H1 (cell line): ENCODE measurements at regions not wholly inside any gene's neighbourhood (a gene's known extent, or its start where the extent isn't known, plus 50 kb on each side); places are given as distances from the start of the nearest gene placed in this dataset.

Experiments used
- CTCF ChIA-PET: fragments of 300-600 bp; sonication (Branson Sonifier 250); formaldehyde crosslinking; loops from one replicate; lab custom pipeline; 2021; ENCODE audit not compliant: partially characterized antibody; lab: Charles Lee
- POLR2A ChIA-PET: fragments of 300-600 bp; sonication (Branson Sonifier 250); formaldehyde crosslinking; loops from one replicate; lab custom pipeline; 2021; ENCODE audit warnings: inconsistent platforms; ENCODE audit not compliant: partially characterized antibody; lab: Charles Lee
- DNase-seq, 2 experiments: peaks; one replicate each; pipeline versions ENCODE4 v3.0.0 to v3.0.0-alpha.2; 2010 to 2022; ENCODE audit warnings: low spot score in 2 of 2, low read depth in 1 of 2, mixed read lengths in 1 of 2
- FAIRE-seq: peaks from 2 replicates; lab custom pipeline; 2011; peaks lifted over from hg19 to GRCh38; lab: Jason Lieb, UNC
- H2AFZ ChIP-seq: 2 replicates; pipeline ENCODE4 v1.8.1; 2012; ENCODE audit warnings: low read length, inconsistent platforms
- H2AK5ac ChIP-seq: 2 replicates; pipeline ENCODE4 v1.6.1; 2013; ENCODE audit warnings: low read depth, low read length
- H2BK120ac ChIP-seq: replicated peaks from 2 replicates; pipeline ENCODE3; 2013; ENCODE audit warnings: low read depth, low read length, inconsistent platforms
- H2BK12ac ChIP-seq: 2 replicates; pipeline ENCODE4 v1.6.1; 2013; ENCODE audit warnings: low read depth, low read length
- H2BK15ac ChIP-seq: 2 replicates; pipeline ENCODE4 v1.6.1; 2013; ENCODE audit warnings: low read length
- H2BK20ac ChIP-seq: 2 replicates; pipeline ENCODE4 v1.6.1; 2013; ENCODE audit warnings: low read length
- H2BK5ac ChIP-seq: 2 replicates; pipeline ENCODE4 v1.6.1; 2013; ENCODE audit warnings: low read depth, low read length
- H3K14ac ChIP-seq: 2 replicates; pipeline ENCODE4 v1.6.1; 2013; ENCODE audit warnings: inconsistent platforms; ENCODE audit not compliant: insufficient read length
- H3K18ac ChIP-seq: 2 replicates; pipeline ENCODE4 v1.6.1; 2013; ENCODE audit warnings: low read length; ENCODE audit errors: extremely low read depth
- H3K23ac ChIP-seq: 2 replicates; pipeline ENCODE4 v1.6.1; 2013; ENCODE audit warnings: inconsistent platforms; ENCODE audit not compliant: insufficient read length
- H3K23me2 ChIP-seq: 2 replicates; pipeline ENCODE4 v1.6.1; 2013; ENCODE audit warnings: low read depth, low read length
- H3K27ac ChIP-seq: 2 replicates; pipeline ENCODE4 v1.6.1; 2011; ENCODE audit warnings: low read depth, low read length, inconsistent platforms
- H3K27me3 ChIP-seq, 4 experiments: replicated peaks in 1 of 4; 1 replicate in 1 of 4; 2 replicates in 3 of 4; pipeline versions ENCODE4 v1.6.1 to v1.8.1; 2011 to 2013; ENCODE audit warnings: low read length in 3 of 4, mild to moderate bottlenecking in 3 of 4, inconsistent platforms in 2 of 4, mixed read lengths in 2 of 4, moderate library complexity in 1 of 4; ENCODE audit not compliant: control insufficient read depth in 3 of 4, insufficient read depth in 3 of 4; ENCODE audit errors: extremely low read depth in 1 of 4
- H3K36me3 ChIP-seq, 4 experiments: 2 replicates each; pipeline versions ENCODE4 v1.6.1 to v1.8.1; 2011 to 2013; ENCODE audit warnings: mild to moderate bottlenecking in 4 of 4, low read length in 3 of 4, moderate library complexity in 2 of 4, control low read depth in 1 of 4, inconsistent platforms in 1 of 4; ENCODE audit not compliant: insufficient read depth in 4 of 4, control insufficient read depth in 2 of 4
- H3K4ac ChIP-seq: replicated peaks from 2 replicates; pipeline ENCODE3; 2013; ENCODE audit warnings: low read length, low read depth, mixed read lengths, inconsistent platforms; ENCODE audit not compliant: insufficient read length
- H3K4me1 ChIP-seq, 4 experiments: replicated peaks in 1 of 4; 1 replicate in 1 of 4; 2 replicates in 3 of 4; pipeline versions ENCODE4 v1.6.1 to v1.8.1; 2011 to 2013; ENCODE audit warnings: low read length in 3 of 4, inconsistent platforms in 2 of 4, mixed read lengths in 1 of 4; ENCODE audit not compliant: insufficient read depth in 4 of 4, control insufficient read depth in 3 of 4
- H3K4me2 ChIP-seq, 2 experiments: 2 replicates each; pipeline versions ENCODE4 v1.6.1 to v1.8.1; 2011 to 2013; ENCODE audit warnings: low read depth in 2 of 2, low read length in 2 of 2, control low read depth in 1 of 2, inconsistent platforms in 1 of 2, mild to moderate bottlenecking in 1 of 2; ENCODE audit not compliant: insufficient read depth in 1 of 2
- H3K4me3 ChIP-seq, 4 experiments: fragments of 200-600, 300-600 bp in 1 of 4; sonication (generic), shearing (Covaris generic), sonication (Bioruptor Twin) in 1 of 4; 2 replicates each; pipeline versions ENCODE4 v1.5.1 to v1.8.1; 2011 to 2016; ENCODE audit warnings: low read length in 4 of 4, low read depth in 3 of 4, control low read depth in 2 of 4, inconsistent platforms in 2 of 4, mild to moderate bottlenecking in 2 of 4, mixed read lengths in 1 of 4, moderate library complexity in 1 of 4; ENCODE audit not compliant: insufficient read depth in 2 of 4; ENCODE audit errors: extremely low read depth in 1 of 4
- H3K56ac ChIP-seq: replicated peaks from 2 replicates; pipeline ENCODE3; 2013; ENCODE audit warnings: low read depth, mild to moderate bottlenecking, mixed read lengths, low read length, inconsistent platforms; ENCODE audit not compliant: insufficient read length
- H3K79me1 ChIP-seq: 2 replicates; pipeline ENCODE4 v1.6.1; 2013; ENCODE audit warnings: low read depth, low read length, control low read depth
- H3K79me2 ChIP-seq, 2 experiments: 2 replicates each; pipeline versions ENCODE4 v1.6.1 to v1.8.1; 2012 to 2013; ENCODE audit warnings: low read length in 2 of 2, mild to moderate bottlenecking in 2 of 2, inconsistent platforms in 1 of 2; ENCODE audit not compliant: insufficient read depth in 2 of 2, control insufficient read depth in 1 of 2
- H3K9ac ChIP-seq, 4 experiments: replicated peaks in 1 of 4; 1 replicate in 1 of 4; 2 replicates in 3 of 4; pipeline versions ENCODE4 v1.6.1 to v1.8.1; 2011 to 2013; ENCODE audit warnings: low read depth in 3 of 4, low read length in 3 of 4, control low read depth in 2 of 4, mild to moderate bottlenecking in 2 of 4, moderate library complexity in 2 of 4, inconsistent platforms in 1 of 4; ENCODE audit errors: extremely low read depth in 1 of 4
- H3K9me3 ChIP-seq, 2 experiments: 2 replicates each; pipeline versions ENCODE4 v1.6.1 to v1.8.1; 2012 to 2013; ENCODE audit warnings: mild to moderate bottlenecking in 2 of 2, moderate library complexity in 2 of 2, control low read depth in 1 of 2, inconsistent platforms in 1 of 2, low read depth in 1 of 2, low read length in 1 of 2, mixed read lengths in 1 of 2; ENCODE audit not compliant: insufficient read depth in 2 of 2
- H4K20me1 ChIP-seq, 2 experiments: replicated peaks in 1 of 2; 2 replicates each; pipeline versions ENCODE3 to v1.8.1; 2011 to 2013; ENCODE audit warnings: inconsistent platforms in 2 of 2, low read length in 2 of 2, mild to moderate bottlenecking in 1 of 2; ENCODE audit not compliant: insufficient read depth in 2 of 2, control insufficient read depth in 1 of 2
- H4K5ac ChIP-seq: 2 replicates; pipeline ENCODE4 v1.6.1; 2013; ENCODE audit warnings: low read length, low read depth, mixed read lengths, inconsistent platforms; ENCODE audit not compliant: insufficient read length
- H4K8ac ChIP-seq: 2 replicates; pipeline ENCODE4 v1.8.0; 2013; ENCODE audit warnings: mild to moderate bottlenecking, moderate library complexity, low read length, inconsistent platforms; ENCODE audit not compliant: insufficient read depth; ENCODE audit errors: extremely low read depth
- H4K91ac ChIP-seq: replicated peaks from 2 replicates; pipeline ENCODE3; 2013; ENCODE audit warnings: low read length, mixed read lengths, inconsistent platforms; ENCODE audit not compliant: insufficient read length
- WGBS, 2 experiments: shearing (Covaris generic) in 1 of 2; methylation state at CpG; one replicate each; pipeline versions ENCODE4 v1.1.6 to v1.1.7; 2013 to 2015; ENCODE audit warnings: low lambda C conversion rate in 2 of 2, mixed read lengths in 2 of 2, inconsistent platforms in 1 of 2, low coverage in 1 of 2, missing lambda C conversion rate in 1 of 2; ENCODE audit not compliant: insufficient replicate concordance in 2 of 2, insufficient coverage in 1 of 2, insufficient read length in 1 of 2; ENCODE audit errors: extremely low coverage in 1 of 2, missing lambda C conversion rate in 1 of 2; 5-methylcytosine and 5-hydroxymethylcytosine counted together

DNA sequence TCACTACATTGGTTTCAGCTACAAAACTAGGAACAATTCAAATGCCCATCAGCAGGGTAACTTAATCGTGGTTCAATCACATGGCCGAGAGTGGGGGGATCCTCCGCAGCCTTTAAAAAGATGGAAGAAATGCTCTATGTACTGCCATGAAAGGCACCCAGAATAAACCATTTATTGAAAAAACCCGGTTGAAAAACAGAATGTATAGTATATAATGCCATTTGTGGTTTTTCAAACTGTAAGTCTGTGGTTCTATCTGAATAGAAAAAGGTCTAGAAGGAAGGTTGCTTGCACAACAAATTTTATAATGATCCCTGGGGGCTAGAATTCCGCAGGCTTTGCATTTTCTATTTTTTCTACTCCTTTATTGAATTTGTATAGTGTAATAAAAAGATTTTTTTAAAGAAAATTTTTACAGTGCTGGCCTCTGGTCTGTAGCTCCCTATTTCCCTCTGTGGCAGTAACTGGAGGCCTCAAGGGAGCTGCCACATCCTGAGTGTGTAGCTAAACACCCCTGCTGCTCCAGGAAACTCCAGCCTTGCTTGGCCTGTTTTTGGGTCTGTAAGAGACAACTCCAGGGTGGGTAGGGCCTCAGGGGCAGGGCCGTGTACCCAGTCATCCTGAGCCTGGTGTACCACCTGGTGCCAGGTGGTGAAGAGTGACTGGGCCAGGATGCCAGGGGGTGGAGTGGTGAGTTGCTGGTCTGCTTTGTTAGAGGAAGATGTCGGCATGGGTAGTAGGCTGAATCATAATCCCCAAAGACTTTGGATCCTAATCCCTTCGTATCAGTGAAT is 51.5 kb upstream of the EPS8L3 start:
- Histone ChIP-seq H3K18ac (no peak overlapping the region), H3K36me3 (no peaks in the 10 kb centered on the region), H3K79me1 (no peaks in the 10 kb centered on the region), H3K4me1 (no peaks in the 10 kb centered on the region), H3K4me3 (no peak overlapping the region), H3K56ac (no peak overlapping the region), H3K27ac (no peak overlapping the region), H4K8ac (no peak overlapping the region), H4K91ac (no peak overlapping the region), H3K79me2 (no peaks in the 10 kb centered on the region), H2AFZ (no peak overlapping the region), H2BK120ac (no peak overlapping the region), H3K27me3 (no peaks in the 10 kb centered on the region; a peak in 1 of 7 replicates), H3K4me2 (no peak overlapping the region), H2BK5ac (no peak overlapping the region), H2AK5ac (no peak overlapping the region), H4K5ac (no peak overlapping the region), H4K20me1 (no peaks in the 10 kb centered on the region), H3K9me3 (peaks cover 6 to 9% of the 10 kb centered on the region in 2 experiments), H2BK15ac (no peak overlapping the region), H3K4ac (no peak overlapping the region), H3K23me2 (no peaks in the 10 kb centered on the region), H2BK12ac (no peak overlapping the region), H3K9ac (no peak overlapping the region; a peak in 1 of 7 replicates), H3K23ac (no peak overlapping the region), H3K14ac (no peak overlapping the region), H2BK20ac (no peak overlapping the region)
- POLR2A ChIA-PET = interaction anchor here (1.2 kb wide), 1 partner anchor 103 kb away, joined by 4 read pairs; no protein-coding TSS in a partner anchor
- CTCF ChIA-PET = interaction anchor here (0.5 to 1.4 kb wide), 5 partner anchors 12 to 122 kb away, joined by 3 to 4 read pairs (median 3); no protein-coding TSS in a partner anchor
- no peak for DNase-seq
- no peak for FAIRE-seq
- whole genome bisulfite sequencing, 2 experiments = 88% methylated on average over 8 of the region's 8 CpGs; no CpG with 5 or more reads in 1 of the 2 experiments
